IMR-90 (cell line): ENCODE measurements at regions not wholly inside any gene's neighbourhood (a gene's known extent, or its start where the extent isn't known, plus 50 kb on each side); places are given as distances from the start of the nearest gene placed in this dataset.

ENCODE experiments used
- ATAC-seq: fragments of 200-7000 bp; cut with Tn5 transposase; 2 replicates; pipeline ENCODE4 v1.9.1; 2020; ENCODE audit warnings: low read depth, mild to moderate bottlenecking, moderate library complexity
- BruUV-seq: library from RNA; stranded (reverse); fragments of 400-500 nt; replicated peaks from 2 replicates; lab custom pipeline; 2021; lab: Mats Ljungman, UMichigan
- CTCF ChIA-PET: fragments of 300-600 bp; formaldehyde crosslinking; extraction: SDS; loops from one replicate; lab custom pipeline; 2021; ENCODE audit warnings: antibody characterized with exemption; lab: Yijun Ruan, JAX
- POLR2A ChIA-PET: fragments of 300-600 bp; sonication (Branson Sonifier 250); formaldehyde crosslinking; loops from one replicate; lab custom pipeline; 2022; ENCODE audit warnings: antibody characterized with exemption; ENCODE audit not compliant: unreplicated experiment; lab: Charles Lee
- DNase-seq: peaks from one replicate; pipeline ENCODE4 v3.0.0; 2013
- H2AFZ ChIP-seq: replicated peaks from 2 replicates; pipeline ENCODE3; 2013; ENCODE audit warnings: low read length, mild to moderate bottlenecking; ENCODE audit not compliant: poor library complexity
- H2AK5ac ChIP-seq: 2 replicates; pipeline ENCODE4 v1.6.1; 2013; ENCODE audit warnings: low read depth, low read length, inconsistent platforms
- H2AK9ac ChIP-seq: replicated peaks from 2 replicates; pipeline ENCODE3; 2013; ENCODE audit warnings: mild to moderate bottlenecking, low read depth, low read length, moderate library complexity; ENCODE audit not compliant: poor library complexity
- H2BK120ac ChIP-seq: 2 replicates; pipeline ENCODE4 v1.6.1; 2013; ENCODE audit warnings: low read depth, low read length, inconsistent platforms
- H2BK15ac ChIP-seq: 3 replicates; pipeline ENCODE4 v1.6.1; 2013; ENCODE audit warnings: low read depth, low read length, inconsistent platforms
- H2BK20ac ChIP-seq: 2 replicates; pipeline ENCODE4 v1.6.1; 2013; ENCODE audit warnings: low read depth, mild to moderate bottlenecking, inconsistent platforms, low read length, moderate library complexity
- H2BK5ac ChIP-seq: 2 replicates; pipeline ENCODE4 v1.6.1; 2013; ENCODE audit warnings: mild to moderate bottlenecking, low read depth, low read length, inconsistent platforms; ENCODE audit not compliant: poor library complexity, severe bottlenecking
- H3K14ac ChIP-seq: replicated peaks from 2 replicates; pipeline ENCODE4 v1.6.1; 2013; ENCODE audit warnings: low read depth, low read length, inconsistent platforms
- H3K18ac ChIP-seq: 2 replicates; pipeline ENCODE4 v1.6.1; 2013; ENCODE audit warnings: low read depth, low read length, control low read depth
- H3K23ac ChIP-seq: 2 replicates; pipeline ENCODE4 v1.6.1; 2013; ENCODE audit warnings: low read depth, low read length, inconsistent platforms
- H3K27ac ChIP-seq: 2 replicates; pipeline ENCODE4 v1.5.1; 2013; ENCODE audit warnings: mild to moderate bottlenecking, control low read depth, low read length; ENCODE audit not compliant: insufficient read depth
- H3K27me3 ChIP-seq: 2 replicates; pipeline ENCODE4 v1.6.1; 2013; ENCODE audit warnings: low read length; ENCODE audit not compliant: control insufficient read depth, insufficient read depth
- H3K36me3 ChIP-seq: 2 replicates; pipeline ENCODE4 v1.6.1; 2013; ENCODE audit warnings: low read length, mixed read lengths; ENCODE audit not compliant: control insufficient read depth, insufficient read depth
- H3K4ac ChIP-seq: 2 replicates; pipeline ENCODE4 v1.6.1; 2013; ENCODE audit warnings: low read depth, low read length, inconsistent platforms
- H3K4me1 ChIP-seq: 2 replicates; pipeline ENCODE4 v1.6.1; 2013; ENCODE audit warnings: low read length, mixed read lengths; ENCODE audit not compliant: control insufficient read depth, insufficient read depth
- H3K4me2 ChIP-seq: 2 replicates; pipeline ENCODE4 v1.6.1; 2013; ENCODE audit warnings: low read depth, mild to moderate bottlenecking, control low read depth, low read length, moderate library complexity
- H3K4me3 ChIP-seq: 2 replicates; pipeline ENCODE4 v1.5.1; 2013; ENCODE audit warnings: low read depth, mild to moderate bottlenecking, control low read depth, low read length, moderate library complexity; ENCODE audit not compliant: insufficient read depth
- H3K56ac ChIP-seq: 2 replicates; pipeline ENCODE4 v1.6.1; 2013; ENCODE audit warnings: low read length, inconsistent platforms; ENCODE audit not compliant: insufficient read depth; ENCODE audit errors: extremely low read depth
- H3K79me1 ChIP-seq, 2 experiments: 2 replicates each; pipeline ENCODE4 v1.6.1; 2013; ENCODE audit warnings: low read length in 2 of 2, inconsistent platforms in 1 of 2, low read depth in 1 of 2
- H3K9ac ChIP-seq: 2 replicates; pipeline ENCODE4 v1.6.1; 2013; ENCODE audit warnings: low read depth, low read length, control low read depth
- H3K9me1 ChIP-seq: 2 replicates; pipeline ENCODE4 v1.6.1; 2013; ENCODE audit warnings: low read length, inconsistent platforms; ENCODE audit not compliant: insufficient read depth
- H3K9me3 ChIP-seq: 2 replicates; pipeline ENCODE4 v1.6.1; 2013; ENCODE audit warnings: low read length; ENCODE audit not compliant: control insufficient read depth, insufficient read depth
- H4K20me1 ChIP-seq: 2 replicates; pipeline ENCODE4 v1.6.1; 2013; ENCODE audit warnings: low read length, inconsistent platforms; ENCODE audit not compliant: insufficient read depth
- H4K5ac ChIP-seq: 2 replicates; pipeline ENCODE4 v1.6.1; 2013; ENCODE audit warnings: mild to moderate bottlenecking, low read depth, low read length, control low read depth
- H4K8ac ChIP-seq, 2 experiments: 2 replicates each; pipeline ENCODE4 v1.6.1; 2013; ENCODE audit warnings: low read depth in 2 of 2, low read length in 2 of 2, control low read depth in 1 of 2, inconsistent platforms in 1 of 2
- H4K91ac ChIP-seq: 2 replicates; pipeline ENCODE4 v1.6.1; 2013; ENCODE audit warnings: low read depth, low read length, inconsistent platforms; ENCODE audit not compliant: insufficient read depth
- MAFK ChIP-seq: IDR thresholded peaks from 2 replicates; pipeline ENCODE4 v1.6.1; 2012; ENCODE audit warnings: low read depth, low read length, improper control_type of control experiment
- MXI1 ChIP-seq: IDR thresholded peaks from 2 replicates; pipeline ENCODE4 v1.6.1; 2012; ENCODE audit warnings: low read depth, mild to moderate bottlenecking, low read length, moderate library complexity, borderline replicate concordance
- NFE2L2 ChIP-seq: fragments of 150-350 bp; IDR thresholded peaks from 2 replicates; pipeline ENCODE4 v1.6.1; 2016; ENCODE audit warnings: low read depth, mild to moderate bottlenecking, low read length
- RFX5 ChIP-seq: IDR thresholded peaks from 2 replicates; pipeline ENCODE4 v1.8.0; 2012; ENCODE audit warnings: low read depth, mild to moderate bottlenecking, low read length, moderate library complexity
- WGBS, 2 experiments: methylation state at CpG; one replicate each; pipeline versions ENCODE4 v1.1.5 to v1.1.7; 2013; ENCODE audit warnings: missing lambda C conversion rate in 2 of 2; ENCODE audit not compliant: insufficient read length in 1 of 2; ENCODE audit errors: extremely low coverage in 2 of 2; 5-methylcytosine and 5-hydroxymethylcytosine counted together
- dilution Hi-C: fragments of 300-500 bp; cut with HindIII; formaldehyde crosslinking; loops from one replicate; pipeline ENCODE4 v1.14.3; 2018; ENCODE audit warnings: low sequenced_read_pairs; ENCODE audit not compliant: unreplicated experiment
- in situ Hi-C: fragments of 300-500 bp; cut with MboI; formaldehyde crosslinking; loops from 3 replicates; pipeline ENCODE4 v1.14.3; 2019; ENCODE audit warnings: low sequenced_read_pairs, inconsistent platforms, mixed read lengths
- intact Hi-C: fragments of 100-400 bp; cut with micrococcal nuclease; formaldehyde crosslinking; loops from 2 replicates; pipeline ENCODE4 v1.10.0; 2022
- TF ChIP-seq, protein P1 (sequence below): conservative IDR thresholded peaks from 2 replicates; pipeline ENCODE4 v1.5.1; 2012; ENCODE audit warnings: mild to moderate bottlenecking, low read depth, low read length, improper control_type of control experiment
- TF ChIP-seq, protein P2 (sequence below): fragments of 150-350 bp; IDR thresholded peaks from 2 replicates; pipeline ENCODE4 v1.6.1; 2017; ENCODE audit warnings: mild to moderate bottlenecking, antibody characterized with exemption, low read length, low read depth
- TF ChIP-seq, protein P3 (sequence below): fragments of 150-350 bp; IDR thresholded peaks from 2 replicates; pipeline ENCODE4 v1.6.1; 2016; ENCODE audit warnings: low read depth, mild to moderate bottlenecking, low read length, moderate library complexity, borderline replicate concordance

DNA sequence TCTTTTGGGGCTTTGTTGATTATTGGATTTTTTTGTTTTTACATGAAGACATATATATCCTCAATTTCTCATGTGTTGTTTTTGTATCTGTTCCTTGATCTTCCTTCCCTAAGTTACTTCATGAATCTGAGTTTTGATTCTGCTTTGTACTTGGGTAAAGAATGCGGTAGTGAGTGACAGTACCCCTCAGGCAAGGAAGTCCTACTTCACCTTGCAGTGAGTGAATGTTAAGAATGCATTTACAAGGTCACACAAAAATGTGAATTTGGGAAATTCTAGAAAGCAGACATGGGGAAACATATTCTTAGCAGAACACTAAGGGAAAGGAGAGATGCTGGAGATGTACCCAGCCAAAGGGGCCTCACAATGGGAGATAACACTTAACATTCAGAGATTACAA, 373.1 kb upstream of the LCORL start:
- Histone ChIP-seq H3K27me3 (no peaks in the 10 kb centered on the region), H3K4ac (no peak overlapping the region), H2BK20ac (no peak overlapping the region), H2BK5ac (no peak overlapping the region), H2AK5ac (no peak overlapping the region), H4K8ac (no peak overlapping the region), H3K36me3 (no peaks in the 10 kb centered on the region), H2AK9ac (no peak overlapping the region), H3K4me3 (no peak overlapping the region), H3K9me3 (peaks cover 6% of the 10 kb centered on the region), H2BK15ac (no peak overlapping the region), H2AFZ (no peak overlapping the region), H3K4me2 (no peak overlapping the region), H3K14ac (no peak overlapping the region), H3K23ac (no peak overlapping the region), H3K79me1 (no peaks in the 10 kb centered on the region), H4K20me1 (no peaks in the 10 kb centered on the region), H3K9me1 (no peaks in the 10 kb centered on the region), H3K56ac (no peak overlapping the region), H3K27ac (no peak overlapping the region), H2BK120ac (no peak overlapping the region), H3K4me1 (no peaks in the 10 kb centered on the region), H3K18ac (no peak overlapping the region), H4K91ac (no peak overlapping the region), H4K5ac (no peak overlapping the region), H3K9ac (no peak overlapping the region)
- no CpG with 5 or more reads among the region's 1 CpG for WGBS, 2 experiments
- dilution Hi-C loops (no loop called here), intact Hi-C loops (no loop called here), in situ Hi-C loops (no loop called here)
- BruUV-seq: no TSS peak
- TF ChIP-seq MXI1: no peak
- TF ChIP-seq, protein P1, sequence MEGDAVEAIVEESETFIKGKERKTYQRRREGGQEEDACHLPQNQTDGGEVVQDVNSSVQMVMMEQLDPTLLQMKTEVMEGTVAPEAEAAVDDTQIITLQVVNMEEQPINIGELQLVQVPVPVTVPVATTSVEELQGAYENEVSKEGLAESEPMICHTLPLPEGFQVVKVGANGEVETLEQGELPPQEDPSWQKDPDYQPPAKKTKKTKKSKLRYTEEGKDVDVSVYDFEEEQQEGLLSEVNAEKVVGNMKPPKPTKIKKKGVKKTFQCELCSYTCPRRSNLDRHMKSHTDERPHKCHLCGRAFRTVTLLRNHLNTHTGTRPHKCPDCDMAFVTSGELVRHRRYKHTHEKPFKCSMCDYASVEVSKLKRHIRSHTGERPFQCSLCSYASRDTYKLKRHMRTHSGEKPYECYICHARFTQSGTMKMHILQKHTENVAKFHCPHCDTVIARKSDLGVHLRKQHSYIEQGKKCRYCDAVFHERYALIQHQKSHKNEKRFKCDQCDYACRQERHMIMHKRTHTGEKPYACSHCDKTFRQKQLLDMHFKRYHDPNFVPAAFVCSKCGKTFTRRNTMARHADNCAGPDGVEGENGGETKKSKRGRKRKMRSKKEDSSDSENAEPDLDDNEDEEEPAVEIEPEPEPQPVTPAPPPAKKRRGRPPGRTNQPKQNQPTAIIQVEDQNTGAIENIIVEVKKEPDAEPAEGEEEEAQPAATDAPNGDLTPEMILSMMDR: no peak
- no peak for TF ChIP-seq NFE2L2
- no peak for TF ChIP-seq MAFK
- no peak for TF ChIP-seq RFX5
- TF ChIP-seq, protein P2, sequence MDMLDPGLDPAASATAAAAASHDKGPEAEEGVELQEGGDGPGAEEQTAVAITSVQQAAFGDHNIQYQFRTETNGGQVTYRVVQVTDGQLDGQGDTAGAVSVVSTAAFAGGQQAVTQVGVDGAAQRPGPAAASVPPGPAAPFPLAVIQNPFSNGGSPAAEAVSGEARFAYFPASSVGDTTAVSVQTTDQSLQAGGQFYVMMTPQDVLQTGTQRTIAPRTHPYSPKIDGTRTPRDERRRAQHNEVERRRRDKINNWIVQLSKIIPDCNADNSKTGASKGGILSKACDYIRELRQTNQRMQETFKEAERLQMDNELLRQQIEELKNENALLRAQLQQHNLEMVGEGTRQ: no peak
- TF ChIP-seq, protein P3, sequence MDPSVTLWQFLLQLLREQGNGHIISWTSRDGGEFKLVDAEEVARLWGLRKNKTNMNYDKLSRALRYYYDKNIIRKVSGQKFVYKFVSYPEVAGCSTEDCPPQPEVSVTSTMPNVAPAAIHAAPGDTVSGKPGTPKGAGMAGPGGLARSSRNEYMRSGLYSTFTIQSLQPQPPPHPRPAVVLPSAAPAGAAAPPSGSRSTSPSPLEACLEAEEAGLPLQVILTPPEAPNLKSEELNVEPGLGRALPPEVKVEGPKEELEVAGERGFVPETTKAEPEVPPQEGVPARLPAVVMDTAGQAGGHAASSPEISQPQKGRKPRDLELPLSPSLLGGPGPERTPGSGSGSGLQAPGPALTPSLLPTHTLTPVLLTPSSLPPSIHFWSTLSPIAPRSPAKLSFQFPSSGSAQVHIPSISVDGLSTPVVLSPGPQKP: no peak
- ChIA-PET POLR2A (no interaction called here), CTCF (no interaction called here)
- no peak for DNase-seq
- ATAC-seq: no peak
